ENCODE measurements at regions not wholly inside any gene's neighbourhood (a gene's known extent, or its start where the extent isn't known, plus 50 kb on each side); places are given as distances from the start of the nearest gene placed in this dataset.
"Not testable (repeated sequence)": the region's sequence is repeated elsewhere in the genome, so short reads cannot be mapped to it uniquely, and the experiment has no call there.

DNA sequence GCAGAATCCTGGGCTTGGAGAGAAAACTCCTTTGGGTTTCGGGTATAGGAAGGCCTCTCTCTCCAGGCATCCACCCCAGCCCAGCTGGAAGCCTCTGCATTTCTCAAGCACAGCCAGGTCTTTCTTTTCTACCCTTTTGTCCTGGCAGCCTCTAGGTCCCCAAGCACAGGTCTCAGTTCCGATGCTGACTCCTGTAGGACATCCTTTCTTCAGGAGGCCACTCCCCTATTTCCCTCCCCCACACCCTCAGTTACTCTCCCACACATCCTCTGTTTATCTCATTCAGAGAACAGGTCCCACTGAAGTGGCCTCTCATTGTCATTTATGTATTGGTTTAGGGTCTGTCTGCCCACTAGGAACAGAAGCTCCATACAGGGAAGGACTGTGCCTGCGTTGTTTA lies 352.6 kb downstream of the VRK1 start:
- DNase-seq, result no peak

GRCh38 chr14:97153527-97153926 lies 356.3 kb downstream of the VRK1 start:
- no peak for DNase-seq

- DNase-seq, result no peak
Measured at GRCh38 chr14:97155320-97155719, 358.1 kb downstream of the VRK1 start.

- no peak for DNase-seq
Measured at GRCh38 chr14:97155814-97156213, 358.6 kb downstream of the VRK1 start.

GRCh38 chr14:97156705-97157104 lies 359.5 kb downstream of the VRK1 start:
- no peak for DNase-seq

DNA sequence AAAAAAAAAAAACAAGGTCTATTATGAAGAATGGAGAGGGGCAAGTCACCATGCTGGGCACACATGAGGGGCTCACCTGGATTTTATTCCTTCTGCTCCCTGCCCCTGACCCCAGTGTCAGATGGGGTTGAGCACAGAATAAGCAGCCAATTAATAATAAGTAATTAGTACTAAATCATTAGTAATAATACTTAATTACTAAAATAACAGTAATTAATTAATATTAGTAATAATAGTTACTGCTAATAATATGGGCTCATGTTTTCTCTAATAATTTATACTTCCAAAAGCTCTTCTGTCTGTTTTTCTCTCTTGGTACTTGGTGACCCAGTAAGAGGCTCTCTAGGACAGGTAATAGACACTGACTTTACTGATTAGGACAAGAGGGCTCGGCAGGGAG lies 360.9 kb downstream of the VRK1 start:
- DNase-seq, result no peak

DNA sequence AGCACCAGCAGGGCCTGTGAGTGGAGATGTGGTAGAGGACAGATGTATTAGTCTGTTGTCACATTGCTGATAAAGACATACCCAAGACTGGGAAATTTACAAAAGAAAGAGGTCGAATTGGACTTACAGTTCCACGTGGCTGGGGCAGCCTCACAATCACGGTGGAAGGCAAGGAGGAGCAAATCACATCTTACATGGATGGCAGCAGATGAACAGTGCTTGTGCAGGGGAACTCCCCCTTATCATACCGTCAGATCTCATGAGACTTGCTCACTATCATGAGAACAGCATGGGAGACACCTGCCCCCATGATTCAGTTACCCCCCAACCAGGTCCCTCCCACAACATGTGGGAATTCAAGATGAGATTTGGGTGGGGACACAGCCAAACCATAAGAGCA lies 361.9 kb downstream of the VRK1 start:
- DNase-seq, result no peak

DNA sequence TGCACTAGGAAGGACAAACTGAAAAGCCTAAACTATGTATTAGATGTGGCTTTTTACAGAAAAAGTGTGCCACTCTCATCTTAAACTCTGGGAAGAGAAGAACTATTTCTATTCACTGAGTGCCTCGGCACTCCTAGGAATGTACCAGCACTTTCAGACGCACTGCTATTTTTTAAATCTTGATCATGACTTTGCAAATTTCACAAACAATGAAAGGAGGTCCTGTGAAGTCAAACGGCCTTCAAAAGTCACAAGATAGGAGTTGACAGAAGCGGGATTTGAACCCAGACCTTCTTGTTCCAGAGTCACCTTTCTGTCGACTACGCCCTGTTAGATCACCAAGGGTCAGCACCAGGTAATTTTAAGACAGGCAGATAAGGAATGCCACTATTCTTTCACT lies 365.4 kb downstream of the VRK1 start:
- no peak for DNase-seq

GRCh38 chr14:97164021-97164420 lies 366.8 kb downstream of the VRK1 start:
- DNase-seq, result no peak

GRCh38 chr14:97166497-97166896 lies 369.3 kb downstream of the VRK1 start:
- DNase-seq, result no peak

- DNase-seq, result not testable (repeated sequence)
Measured at GRCh38 chr14:97167577-97167976, 370.4 kb downstream of the VRK1 start.

GRCh38 chr14:97172644-97173043 lies 375.5 kb downstream of the VRK1 start:
- no peak for DNase-seq

GRCh38 chr14:97177016-97177415 lies 379.8 kb downstream of the VRK1 start:
- no peak for DNase-seq

DNA sequence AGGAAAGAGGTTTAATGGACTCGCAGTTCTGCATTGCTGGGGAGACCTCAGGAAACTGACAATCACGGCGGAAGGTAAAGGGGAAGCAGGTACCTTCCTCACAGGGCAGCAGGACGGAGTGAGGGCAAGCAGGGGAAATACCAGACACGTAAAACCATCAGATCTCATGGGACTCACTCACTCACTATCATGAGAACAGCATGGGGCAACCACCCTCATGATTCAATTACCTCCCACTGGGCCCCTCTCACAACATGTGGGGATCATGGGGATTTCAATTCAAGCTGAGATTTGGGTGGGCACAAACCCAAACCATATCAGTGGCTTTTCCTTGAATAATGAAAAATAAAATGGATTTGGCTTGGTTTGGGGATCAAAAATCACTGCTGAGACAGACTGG lies 380.5 kb downstream of the VRK1 start:
- no peak for DNase-seq

- DNase-seq, result no peak
Measured at GRCh38 chr14:97178781-97179180, 381.6 kb downstream of the VRK1 start.

DNA sequence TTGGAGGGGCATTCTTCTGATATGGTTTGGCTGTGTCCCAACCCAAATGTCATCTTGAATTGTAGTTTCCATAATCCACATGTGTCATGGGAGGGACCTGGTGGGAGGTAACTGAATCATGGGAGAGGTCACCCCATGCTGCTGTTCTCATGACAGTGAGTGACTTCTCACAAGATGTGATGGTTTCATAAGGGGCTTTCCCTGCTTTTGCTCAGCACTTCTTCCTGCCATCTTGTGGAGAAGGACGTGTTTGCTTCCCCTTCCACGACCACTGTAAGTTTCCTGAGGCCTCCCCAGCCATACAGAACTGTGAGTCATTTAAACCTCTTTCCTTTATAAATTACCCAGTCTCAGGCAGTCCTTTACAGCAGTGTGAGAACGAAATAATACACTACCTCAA lies 382.4 kb downstream of the VRK1 start:
- DNase-seq, result no peak

DNA sequence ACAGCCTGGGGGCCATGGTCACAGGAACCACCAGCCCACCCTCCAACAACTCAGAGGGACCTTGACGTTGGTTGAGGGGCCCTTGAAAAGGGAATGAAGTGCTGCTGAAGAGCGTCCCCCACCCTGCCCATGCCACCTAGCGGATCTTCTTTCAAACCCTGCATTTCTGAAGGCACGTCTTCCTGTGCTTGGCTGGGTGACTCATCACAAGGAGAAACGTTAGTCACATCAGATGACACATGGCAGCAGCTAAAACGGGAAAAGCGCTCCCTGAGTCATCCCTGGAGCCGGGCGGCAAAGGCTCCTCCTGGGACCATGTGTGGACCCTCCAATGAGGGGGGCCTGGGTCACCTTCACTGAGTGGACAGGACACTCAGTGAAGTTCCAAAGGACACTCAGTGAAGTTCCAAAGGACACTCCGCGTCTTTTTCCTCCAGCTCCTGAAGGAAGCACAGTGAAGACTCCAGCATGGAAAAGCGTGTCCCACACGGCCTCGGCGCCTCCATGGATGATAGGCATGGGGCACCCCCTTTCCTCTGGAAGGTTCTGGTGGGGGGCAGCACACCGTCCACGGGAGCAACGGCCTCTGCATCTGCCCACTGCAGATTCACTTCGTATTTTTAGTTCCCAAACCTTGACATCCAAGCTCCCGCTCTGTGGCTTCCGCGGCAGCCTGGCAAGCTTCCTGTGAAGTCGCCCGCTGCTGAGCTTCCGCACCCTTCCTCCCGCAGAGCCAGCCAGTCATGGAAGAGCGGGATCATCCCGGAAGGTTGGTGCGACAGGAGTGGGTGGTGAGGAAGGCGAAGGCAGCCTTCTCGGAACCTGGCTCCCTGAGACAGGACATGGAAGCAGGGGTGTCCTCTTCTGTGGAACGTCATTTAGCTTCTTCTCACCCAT lies 383.4 kb downstream of the VRK1 start:
- no peak for DNase-seq

GRCh38 chr14:97185186-97185585 lies 388.0 kb downstream of the VRK1 start:
- DNase-seq, result no peak

GRCh38 chr14:97187916-97188315 lies 390.7 kb downstream of the VRK1 start:
- DNase-seq, result no peak

GRCh38 chr14:97196336-97196735 lies 399.2 kb downstream of the VRK1 start:
- DNase-seq, result no peak

DNA sequence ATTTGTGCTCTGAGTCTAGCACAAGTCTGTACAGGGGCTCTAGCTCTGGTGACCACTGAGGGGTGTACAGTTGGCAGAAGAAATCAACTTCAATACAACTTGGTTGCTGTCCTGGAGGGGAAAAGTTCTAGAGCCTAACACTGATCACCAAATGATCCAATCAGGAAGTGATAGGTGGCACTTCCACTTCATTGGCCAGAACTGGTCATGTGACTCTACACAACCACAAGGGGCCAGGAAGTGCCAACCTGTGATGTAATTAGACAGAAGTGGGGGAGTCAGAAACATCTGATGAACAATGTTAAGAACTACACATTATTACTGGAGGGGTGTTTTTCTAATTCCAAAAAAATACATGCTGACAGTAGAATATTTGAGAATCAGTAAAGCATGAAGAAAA lies 401.6 kb downstream of the VRK1 start:
- DNase-seq, result no peak

- no peak for DNase-seq
Measured at GRCh38 chr14:97200245-97200644, 403.1 kb downstream of the VRK1 start.

DNA sequence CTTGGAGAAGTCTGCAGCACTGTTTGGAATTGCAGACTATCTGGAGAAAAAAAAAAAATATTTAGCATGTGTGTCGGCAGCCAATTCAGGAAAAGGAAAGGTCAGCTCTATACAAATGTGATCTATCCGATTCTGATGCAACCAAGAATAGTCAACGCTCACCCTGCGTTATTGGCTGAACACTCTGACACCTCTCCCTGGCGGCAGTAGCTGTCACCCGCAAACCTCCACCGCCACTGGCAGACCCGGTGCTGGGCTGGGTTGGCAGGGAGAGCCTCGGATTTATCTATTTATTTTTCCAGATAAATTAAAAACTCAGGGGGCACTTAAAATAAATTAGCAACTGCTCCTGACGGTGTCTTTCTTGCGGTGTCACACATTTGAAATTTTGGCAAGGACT lies 409.7 kb downstream of the VRK1 start:
- no peak for DNase-seq

- DNase-seq, result no peak
Measured at GRCh38 chr14:97210202-97210601, 413.0 kb downstream of the VRK1 start.

GRCh38 chr14:97212399-97212798 lies 415.2 kb downstream of the VRK1 start:
- no peak for DNase-seq
